ENCODE measurements at regions not wholly inside any gene's neighbourhood (a gene's known extent, or its start where the extent isn't known, plus 50 kb on each side); places are given as distances from the start of the nearest gene placed in this dataset.

GRCh38 chr2:12169721-12170120 lies 423.3 kb downstream of the LPIN1 start:
- no peak overlapping the region for H3K4me3 ChIP-seq (ENCODE audit: low read depth, low read length)
- no peak for TF ChIP-seq CTCF (IDR thresholded peaks at IDR 0.05; ENCODE audit: control insufficient read depth, extremely low read depth, insufficient read depth)
- DNase-seq (ENCODE audit: low read depth) = no peak

GRCh38 chr2:12170121-12170520 lies 423.7 kb downstream of the LPIN1 start:
- no peak for DNase-seq (ENCODE audit: low read depth)
- TF ChIP-seq CTCF (IDR thresholded peaks at IDR 0.05; ENCODE audit: control insufficient read depth, extremely low read depth, insufficient read depth) = no peak
- no peak overlapping the region for H3K4me3 ChIP-seq (ENCODE audit: low read depth, low read length)

- DNase-seq (ENCODE audit: low read depth) = no peak
- no peak overlapping the region for H3K4me3 ChIP-seq (ENCODE audit: low read depth, low read length)
- TF ChIP-seq CTCF (IDR thresholded peaks at IDR 0.05; ENCODE audit: control insufficient read depth, extremely low read depth, insufficient read depth) = no peak
Observed at GRCh38 chr2:12173271-12173942, 427.0 kb downstream of the LPIN1 start.

- no peak for TF ChIP-seq CTCF (IDR thresholded peaks at IDR 0.05; ENCODE audit: control insufficient read depth, extremely low read depth, insufficient read depth)
- no peak overlapping the region for H3K4me3 ChIP-seq (ENCODE audit: low read depth, low read length)
- DNase-seq (ENCODE audit: low read depth) = no peak
Observed at GRCh38 chr2:12173943-12174340, 427.5 kb downstream of the LPIN1 start.

GRCh38 chr2:12175323-12175722 lies 428.9 kb downstream of the LPIN1 start:
- no peak for TF ChIP-seq CTCF (IDR thresholded peaks at IDR 0.05; ENCODE audit: control insufficient read depth, extremely low read depth, insufficient read depth)
- H3K4me3 ChIP-seq (ENCODE audit: low read depth, low read length) = no peak overlapping the region
- no peak for DNase-seq (ENCODE audit: low read depth)

GRCh38 chr2:12176623-12177454 lies 430.4 kb downstream of the LPIN1 start:
- TF ChIP-seq CTCF (IDR thresholded peaks at IDR 0.05; ENCODE audit: control insufficient read depth, extremely low read depth, insufficient read depth) = no peak
- no peak for DNase-seq (ENCODE audit: low read depth)
- H3K4me3 ChIP-seq (ENCODE audit: low read depth, low read length) = no peak overlapping the region

Measured in LNCaP clone FGC (cell line).